HFFc6 (cell line): ENCODE measurements at regions not wholly inside any gene's neighbourhood (a gene's known extent, or its start where the extent isn't known, plus 50 kb on each side); places are given as distances from the start of the nearest gene placed in this dataset.
A peak's percentile ranks its signal among the peaks of the same experiment; 100 is the strongest.
"Not testable (repeated sequence)": the region's sequence is repeated elsewhere in the genome, so short reads cannot be mapped to it uniquely, and the experiment has no call there.

Source experiments
- DNase-seq: peaks from one replicate; pipeline ENCODE4 v3.0.0-alpha.2; 2018
- H3K27ac Mint-ChIP-seq: 2 replicates; pipeline ENCODE4 v1.8.0; 2020; ENCODE audit warnings: mild to moderate bottlenecking, mixed read lengths
- H3K27me3 Mint-ChIP-seq: 2 replicates; pipeline ENCODE4 v1.8.0; 2021; ENCODE audit warnings: mild to moderate bottlenecking, moderate library complexity, mixed read lengths; ENCODE audit not compliant: insufficient read depth
- H3K36me3 Mint-ChIP-seq: 2 replicates; pipeline ENCODE4 v1.8.0; 2021; ENCODE audit warnings: low read depth, mixed read lengths
- H3K4me1 Mint-ChIP-seq: 2 replicates; pipeline ENCODE4 v1.8.0; 2020; ENCODE audit warnings: low read depth, mixed read lengths
- H3K4me3 Mint-ChIP-seq: 2 replicates; pipeline ENCODE4 v1.8.0; 2020; ENCODE audit warnings: mild to moderate bottlenecking, moderate library complexity, mixed read lengths
- H3K9me3 Mint-ChIP-seq: 2 replicates; pipeline ENCODE4 v1.8.0; 2020; ENCODE audit warnings: mild to moderate bottlenecking, mixed read lengths
- CTCF ChIP-seq: fragments of 200-600 bp; sonication (generic); IDR thresholded peaks from 2 replicates; pipeline ENCODE4 v1.5.0; 2021; ENCODE audit warnings: antibody characterized with exemption, mild to moderate bottlenecking

- Mint-ChIP-seq H3K27me3 (peaks cover 10% of the 10 kb centered on the region), H3K27ac (no peak overlapping the region), H3K9me3 (no peaks in the 10 kb centered on the region), H3K36me3 (no peaks in the 10 kb centered on the region), H3K4me3 (no peak overlapping the region), H3K4me1 (no peaks in the 10 kb centered on the region)
- peak; percentile 76 for TF ChIP-seq CTCF
- DNase-seq: peak; percentile 45
These were observed 70.3 kb downstream of the ARL9 start for GRCh38 chr4:56575820-56576429.

GRCh38 chr4:56592417-56592816 lies 86.8 kb downstream of the ARL9 start:
- not testable (repeated sequence) for DNase-seq, H3K36me3 Mint-ChIP-seq, H3K4me1 Mint-ChIP-seq, H3K4me3 Mint-ChIP-seq, H3K27ac Mint-ChIP-seq
- Mint-ChIP-seq H3K27me3 (peaks cover 36% of the 10 kb centered on the region), H3K9me3 (peaks cover 13% of the 10 kb centered on the region)
